ENCODE measurements at regions not wholly inside any gene's neighbourhood (a gene's known extent, or its start where the extent isn't known, plus 50 kb on each side); places are given as distances from the start of the nearest gene placed in this dataset.

GRCh38 chr12:24240707-24241106 lies 291.2 kb upstream of the SOX5 start:
- Mint-ChIP-seq H3K36me3 (ENCODE audit: insufficient read depth, unreplicated experiment) (no peaks in the 10 kb centered on the region), H3K27me3 (ENCODE audit: unreplicated experiment) (no peaks in the 10 kb centered on the region), H3K4me3 (ENCODE audit: low read depth, unreplicated experiment) (no peak overlapping the region), H3K9me3 (ENCODE audit: low read depth, unreplicated experiment) (no peaks in the 10 kb centered on the region), H3K27ac (ENCODE audit: unreplicated experiment) (no peak overlapping the region), H3K4me1 (ENCODE audit: low read depth, unreplicated experiment) (no peaks in the 10 kb centered on the region)
- intact Hi-C loops (cut with micrococcal nuclease; ENCODE audit: unreplicated experiment), result no loop called here
- BruUV-seq (replicated peaks), result no TSS peak
- DNase-seq, result no peak
- no peak for TF ChIP-seq CTCF (IDR thresholded peaks at IDR 0.05; ENCODE audit: unreplicated experiment)
- CTCF ChIA-PET, result no interaction called here

- CTCF ChIA-PET, result no interaction called here
- intact Hi-C loops (cut with micrococcal nuclease; ENCODE audit: unreplicated experiment), result no loop called here
- Mint-ChIP-seq H3K27me3 (ENCODE audit: unreplicated experiment) (no peaks in the 10 kb centered on the region), H3K27ac (ENCODE audit: unreplicated experiment) (no peak overlapping the region), H3K4me1 (ENCODE audit: low read depth, unreplicated experiment) (no peaks in the 10 kb centered on the region), H3K36me3 (ENCODE audit: insufficient read depth, unreplicated experiment) (peaks cover 4% of the 10 kb centered on the region), H3K9me3 (ENCODE audit: low read depth, unreplicated experiment) (no peaks in the 10 kb centered on the region), H3K4me3 (ENCODE audit: low read depth, unreplicated experiment) (no peak overlapping the region)
- BruUV-seq (replicated peaks), result no TSS peak
- DNase-seq, result no peak
- TF ChIP-seq CTCF (IDR thresholded peaks at IDR 0.05; ENCODE audit: unreplicated experiment), result no peak
These were observed 284.2 kb upstream of the SOX5 start for GRCh38 chr12:24233519-24234246.

GRCh38 chr12:24232531-24232930 lies 283.1 kb upstream of the SOX5 start:
- H3K9me3 Mint-ChIP-seq (ENCODE audit: low read depth, unreplicated experiment), result no peaks in the 10 kb centered on the region
- no peak for TF ChIP-seq CTCF (IDR thresholded peaks at IDR 0.05; ENCODE audit: unreplicated experiment)
- peaks cover 4% of the 10 kb centered on the region for H3K36me3 Mint-ChIP-seq (ENCODE audit: insufficient read depth, unreplicated experiment)
- no peak overlapping the region for H3K27ac Mint-ChIP-seq (ENCODE audit: unreplicated experiment)
- H3K4me1 Mint-ChIP-seq (ENCODE audit: low read depth, unreplicated experiment), result no peaks in the 10 kb centered on the region
- H3K27me3 Mint-ChIP-seq (ENCODE audit: unreplicated experiment), result no peaks in the 10 kb centered on the region
- DNase-seq, result no peak
- BruUV-seq (replicated peaks), result no TSS peak
- H3K4me3 Mint-ChIP-seq (ENCODE audit: low read depth, unreplicated experiment), result no peak overlapping the region
- CTCF ChIA-PET, result no interaction called here
- intact Hi-C loops (cut with micrococcal nuclease; ENCODE audit: unreplicated experiment), result no loop called here

GRCh38 chr12:24231298-24231697 lies 281.8 kb upstream of the SOX5 start:
- Mint-ChIP-seq H3K9me3 (ENCODE audit: low read depth, unreplicated experiment) (no peaks in the 10 kb centered on the region), H3K36me3 (ENCODE audit: insufficient read depth, unreplicated experiment) (peaks cover 4% of the 10 kb centered on the region), H3K4me1 (ENCODE audit: low read depth, unreplicated experiment) (peaks cover 8% of the 10 kb centered on the region), H3K4me3 (ENCODE audit: low read depth, unreplicated experiment) (no peak overlapping the region), H3K27me3 (ENCODE audit: unreplicated experiment) (no peaks in the 10 kb centered on the region), H3K27ac (ENCODE audit: unreplicated experiment) (no peak overlapping the region)
- TF ChIP-seq CTCF (IDR thresholded peaks at IDR 0.05; ENCODE audit: unreplicated experiment), result no peak
- no peak for DNase-seq
- BruUV-seq (replicated peaks), result no TSS peak
- intact Hi-C loops (cut with micrococcal nuclease; ENCODE audit: unreplicated experiment), result no loop called here
- CTCF ChIA-PET, result interaction anchor here (0.6 kb wide), 1 partner anchor 25 kb away, joined by 5 read pairs; no protein-coding TSS in a partner anchor

Data from Calu3 (cell line).